ENCODE measurements at regions not wholly inside any gene's neighbourhood (a gene's known extent, or its start where the extent isn't known, plus 50 kb on each side); places are given as distances from the start of the nearest gene placed in this dataset.

GRCh38 chr12:115213118-115213517, 529.1 kb upstream of the TBX3 start:
- CTCF ChIA-PET = no interaction called here

DNA sequence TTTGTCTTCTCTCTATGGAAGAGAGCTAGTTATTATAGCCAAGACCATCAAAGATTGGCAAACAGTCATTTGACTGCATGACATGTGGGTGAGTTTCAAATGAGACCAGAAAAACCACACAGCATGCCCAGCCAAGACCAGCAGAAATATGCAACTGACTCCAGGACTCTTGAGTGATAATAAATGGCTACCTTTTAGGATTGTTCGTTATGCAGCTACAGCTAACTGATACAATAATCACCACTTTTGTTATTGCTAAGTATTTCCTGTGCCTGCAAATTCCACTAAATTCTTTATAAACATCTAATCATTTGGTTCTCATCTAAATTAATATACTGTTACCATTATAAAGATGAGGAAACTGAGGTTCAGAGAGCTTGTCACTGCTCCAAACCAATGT, 528.4 kb upstream of the TBX3 start:
- Histone ChIP-seq H3K4me1 (ENCODE audit: control insufficient read depth in 1 of 2, insufficient read depth in 2 of 2, low read length in 2 of 2) (no peaks in the 10 kb centered on the region), H4K20me1 (ENCODE audit: insufficient read depth) (no peaks in the 10 kb centered on the region), H3K9me3 (ENCODE audit: control insufficient read depth in 1 of 2, insufficient read depth in 1 of 2, low read depth in 1 of 2, low read length in 2 of 2) (no peaks in the 10 kb centered on the region), H3K4me2 (ENCODE audit: low read length) (no peak overlapping the region), H3K27me3 (ENCODE audit: insufficient read depth, low read length) (no peaks in the 10 kb centered on the region), H3K27ac (ENCODE audit: low read depth, low read length) (no peak overlapping the region), H3K36me3 (ENCODE audit: control insufficient read depth in 1 of 2, insufficient read depth in 2 of 2, low read length in 2 of 2) (no peaks in the 10 kb centered on the region), H3K9ac (ENCODE audit: low read length) (no peak overlapping the region), H3K4me3 (replicated peaks in 1 of 2; ENCODE audit: low read depth in 1 of 2, low read length in 2 of 2) (no peak overlapping the region), H3K79me2 (ENCODE audit: insufficient read depth, low read length) (no peaks in the 10 kb centered on the region), H3K9me2 (ENCODE audit: insufficient read depth) (no peaks in the 10 kb centered on the region), H2AFZ (ENCODE audit: low read depth, low read length, poor library complexity, severe bottlenecking) (no peak overlapping the region)
- POLR2A ChIA-PET = no interaction called here
- TF ChIP-seq RAD21 (IDR thresholded peaks at IDR 0.05; ENCODE audit: low read depth) = no peak
- TF ChIP-seq, protein P1, sequence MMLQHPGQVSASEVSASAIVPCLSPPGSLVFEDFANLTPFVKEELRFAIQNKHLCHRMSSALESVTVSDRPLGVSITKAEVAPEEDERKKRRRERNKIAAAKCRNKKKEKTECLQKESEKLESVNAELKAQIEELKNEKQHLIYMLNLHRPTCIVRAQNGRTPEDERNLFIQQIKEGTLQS (IDR thresholded peaks at IDR 0.05) = no peak
- no peak for TF ChIP-seq FOSL1 (IDR thresholded peaks at IDR 0.05; ENCODE audit: low read depth)
- no peak for TF ChIP-seq EZH2phosphoT487 (IDR thresholded peaks at IDR 0.05; ENCODE audit: borderline replicate concordance)
- TF ChIP-seq MAX (IDR thresholded peaks at IDR 0.05) = no peak
- no peak for TF ChIP-seq POLR2AphosphoS5 (IDR thresholded peaks at IDR 0.05; ENCODE audit: low read depth, low read length)
- TF ChIP-seq ELF1 (IDR thresholded peaks at IDR 0.05; ENCODE audit: borderline replicate concordance, low read depth) = no peak
- no peak for TF ChIP-seq SP1 (IDR thresholded peaks at IDR 0.05; ENCODE audit: low read depth)
- TF ChIP-seq TCF7L2 (IDR thresholded peaks at IDR 0.05; ENCODE audit: borderline replicate concordance, extremely low read depth, insufficient read depth, insufficient read length) = no peak
- CTCF ChIA-PET = no interaction called here
- no TSS peak for BruUV-seq (replicated peaks)
- ATAC-seq (no peak), DNase-seq (ENCODE audit: low read depth, low spot score) (no peak)
- RAD21 ChIA-PET (ENCODE audit: low non-redundant PET in 1 of 2, low total read pairs in 2 of 2, uncharacterized antibody in 2 of 2, unreplicated experiment in 2 of 2) = no interaction called here
- intact Hi-C loops (cut with micrococcal nuclease) = no loop called here

More at GRCh38 chr12:115213118-115213517, 529.1 kb upstream of the TBX3 start:
- ATAC-seq = no peak
- Histone ChIP-seq H3K79me2 (ENCODE audit: insufficient read depth, low read length) (no peaks in the 10 kb centered on the region), H3K9me3 (ENCODE audit: control insufficient read depth in 1 of 2, insufficient read depth in 1 of 2, low read depth in 1 of 2, low read length in 2 of 2) (no peaks in the 10 kb centered on the region), H3K4me1 (ENCODE audit: control insufficient read depth in 1 of 2, insufficient read depth in 2 of 2, low read length in 2 of 2) (no peaks in the 10 kb centered on the region), H3K36me3 (ENCODE audit: control insufficient read depth in 1 of 2, insufficient read depth in 2 of 2, low read length in 2 of 2) (no peaks in the 10 kb centered on the region), H3K4me2 (ENCODE audit: low read length) (no peak overlapping the region), H3K9me2 (ENCODE audit: insufficient read depth) (no peaks in the 10 kb centered on the region), H3K27me3 (ENCODE audit: insufficient read depth, low read length) (no peaks in the 10 kb centered on the region), H2AFZ (ENCODE audit: low read depth, low read length, poor library complexity, severe bottlenecking) (no peak overlapping the region), H3K4me3 (replicated peaks in 1 of 2; ENCODE audit: low read depth in 1 of 2, low read length in 2 of 2) (no peak overlapping the region), H3K27ac (ENCODE audit: low read depth, low read length) (no peak overlapping the region), H4K20me1 (ENCODE audit: insufficient read depth) (no peaks in the 10 kb centered on the region), H3K9ac (ENCODE audit: low read length) (no peak overlapping the region)
- RAD21 ChIA-PET (ENCODE audit: low non-redundant PET in 1 of 2, low total read pairs in 2 of 2, uncharacterized antibody in 2 of 2, unreplicated experiment in 2 of 2) = no interaction called here
- DNase-seq (ENCODE audit: low read depth, low spot score) = no peak
- TF ChIP-seq, protein P2, sequence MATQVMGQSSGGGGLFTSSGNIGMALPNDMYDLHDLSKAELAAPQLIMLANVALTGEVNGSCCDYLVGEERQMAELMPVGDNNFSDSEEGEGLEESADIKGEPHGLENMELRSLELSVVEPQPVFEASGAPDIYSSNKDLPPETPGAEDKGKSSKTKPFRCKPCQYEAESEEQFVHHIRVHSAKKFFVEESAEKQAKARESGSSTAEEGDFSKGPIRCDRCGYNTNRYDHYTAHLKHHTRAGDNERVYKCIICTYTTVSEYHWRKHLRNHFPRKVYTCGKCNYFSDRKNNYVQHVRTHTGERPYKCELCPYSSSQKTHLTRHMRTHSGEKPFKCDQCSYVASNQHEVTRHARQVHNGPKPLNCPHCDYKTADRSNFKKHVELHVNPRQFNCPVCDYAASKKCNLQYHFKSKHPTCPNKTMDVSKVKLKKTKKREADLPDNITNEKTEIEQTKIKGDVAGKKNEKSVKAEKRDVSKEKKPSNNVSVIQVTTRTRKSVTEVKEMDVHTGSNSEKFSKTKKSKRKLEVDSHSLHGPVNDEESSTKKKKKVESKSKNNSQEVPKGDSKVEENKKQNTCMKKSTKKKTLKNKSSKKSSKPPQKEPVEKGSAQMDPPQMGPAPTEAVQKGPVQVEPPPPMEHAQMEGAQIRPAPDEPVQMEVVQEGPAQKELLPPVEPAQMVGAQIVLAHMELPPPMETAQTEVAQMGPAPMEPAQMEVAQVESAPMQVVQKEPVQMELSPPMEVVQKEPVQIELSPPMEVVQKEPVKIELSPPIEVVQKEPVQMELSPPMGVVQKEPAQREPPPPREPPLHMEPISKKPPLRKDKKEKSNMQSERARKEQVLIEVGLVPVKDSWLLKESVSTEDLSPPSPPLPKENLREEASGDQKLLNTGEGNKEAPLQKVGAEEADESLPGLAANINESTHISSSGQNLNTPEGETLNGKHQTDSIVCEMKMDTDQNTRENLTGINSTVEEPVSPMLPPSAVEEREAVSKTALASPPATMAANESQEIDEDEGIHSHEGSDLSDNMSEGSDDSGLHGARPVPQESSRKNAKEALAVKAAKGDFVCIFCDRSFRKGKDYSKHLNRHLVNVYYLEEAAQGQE (IDR thresholded peaks at IDR 0.05; ENCODE audit: low read depth) = no peak
- TF ChIP-seq CBX3 (IDR thresholded peaks at IDR 0.05; ENCODE audit: low read depth) (no peak), EZH2 (IDR thresholded peaks at IDR 0.05) (no peak)
- BruUV-seq (replicated peaks) = no TSS peak
- intact Hi-C loops (cut with micrococcal nuclease) = no loop called here
- POLR2A ChIA-PET = no interaction called here

Data from HCT116 (cell line).